NCI-H1105 (cell line): ENCODE measurements at regions not wholly inside any gene's neighbourhood (a gene's known extent, or its start where the extent isn't known, plus 50 kb on each side); places are given as distances from the start of the nearest gene placed in this dataset.
"Not testable (repeated sequence)": the region's sequence is repeated elsewhere in the genome, so short reads cannot be mapped to it uniquely, and the experiment has no call there.

Experiments
- DNase-seq: peaks from one replicate; lab custom pipeline; 2025; lab: John Stamatoyannopoulos, UW

DNA sequence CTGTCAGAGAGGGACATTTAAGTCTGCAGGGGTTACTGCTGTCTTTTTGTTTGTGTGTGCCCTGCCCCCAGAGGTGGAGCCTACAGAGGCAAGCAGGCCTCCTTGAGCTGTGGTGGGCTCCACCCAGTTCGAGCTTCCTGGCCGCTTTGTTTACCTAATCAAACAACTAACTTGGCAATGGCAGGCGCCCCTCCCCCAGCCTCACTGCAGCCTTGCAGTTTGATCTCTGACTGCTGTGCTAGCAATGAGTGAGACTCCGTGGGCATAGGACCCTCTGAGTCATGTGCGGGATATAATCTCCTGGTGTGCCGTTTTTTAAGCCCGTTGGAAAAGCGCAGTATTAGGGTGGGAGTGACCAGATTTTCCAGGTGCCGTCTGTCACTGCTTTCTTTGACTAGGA lies 216.8 kb upstream of the CDKN2B start:
- not testable (repeated sequence) for DNase-seq

DNA sequence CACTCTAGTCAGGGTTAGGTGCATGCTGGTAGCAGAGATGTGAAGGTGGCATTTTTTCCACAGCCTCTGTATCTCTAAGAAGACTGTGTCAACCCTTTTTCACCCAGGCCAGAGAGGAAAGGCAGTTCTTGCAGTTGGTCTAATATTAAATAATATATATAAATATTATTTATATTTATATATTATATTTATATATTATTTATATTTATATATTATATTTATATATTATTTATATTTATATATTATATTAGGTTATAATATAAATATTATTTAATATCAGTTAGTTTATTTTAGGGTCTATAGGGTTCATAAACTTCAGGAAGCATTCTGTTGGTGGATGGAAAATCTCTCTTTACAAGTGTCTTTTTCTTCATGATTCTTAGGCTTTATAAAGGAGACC lies 218.6 kb upstream of the DMRTA1 start:
- DNase-seq = no peak

DNA sequence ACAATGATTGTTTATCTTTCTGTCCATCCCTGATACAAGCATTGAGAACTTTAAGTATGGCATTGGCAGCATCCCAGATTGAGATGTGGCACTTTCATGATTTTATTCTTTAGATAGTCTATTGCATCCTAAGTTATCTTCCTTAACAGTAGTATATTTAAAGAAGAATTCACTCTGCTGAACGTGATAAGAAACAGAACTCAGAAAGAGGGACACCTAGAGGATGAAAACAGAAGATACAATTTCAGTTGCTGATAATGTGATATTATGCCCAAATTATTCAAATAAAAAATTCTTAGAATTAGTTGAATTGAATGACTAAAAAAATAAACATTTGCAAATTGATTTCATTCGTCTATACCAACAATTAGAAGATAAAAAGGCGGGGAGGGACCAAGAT lies 218.1 kb upstream of the DMRTA1 start:
- DNase-seq = no peak

DNA sequence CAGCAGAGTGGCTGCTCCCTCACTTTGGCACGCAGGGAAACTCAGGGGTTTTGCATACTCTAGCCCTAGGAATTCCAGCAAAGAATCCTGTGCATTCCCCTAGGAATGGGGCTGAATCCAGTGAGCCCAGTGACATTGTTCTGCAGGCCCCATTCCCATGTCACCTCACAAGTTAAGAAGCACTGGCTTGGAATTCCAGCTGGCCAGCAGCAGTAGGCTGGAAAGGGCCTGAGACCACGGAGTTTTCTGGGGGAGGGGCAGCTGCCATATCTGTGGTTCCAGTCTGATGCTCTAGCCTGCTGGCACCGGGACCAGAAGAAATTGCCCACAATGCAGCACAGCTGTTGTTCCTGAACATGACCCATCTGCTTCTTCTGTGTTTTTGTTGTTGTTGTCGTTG lies 217.6 kb upstream of the DMRTA1 start:
- DNase-seq = no peak

DNA sequence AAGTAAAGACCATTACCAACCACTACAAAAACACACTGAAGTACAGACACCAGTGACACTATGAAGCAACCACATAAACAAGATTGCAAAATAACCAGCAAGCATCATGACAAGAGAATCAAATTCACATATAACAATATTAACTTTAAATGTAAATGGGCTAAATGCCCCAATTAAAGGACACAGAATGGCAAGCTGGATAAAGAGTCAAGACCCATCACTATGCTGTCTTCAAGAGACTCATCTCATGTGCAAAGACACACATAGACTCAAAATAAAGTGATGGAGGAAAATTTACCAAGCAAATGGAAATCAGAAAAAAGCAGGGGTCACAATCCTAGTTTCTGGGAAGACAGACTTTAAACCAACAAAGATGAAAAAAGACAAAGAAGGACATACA lies 215.3 kb upstream of the DMRTA1 start:
- DNase-seq = not testable (repeated sequence)

DNA sequence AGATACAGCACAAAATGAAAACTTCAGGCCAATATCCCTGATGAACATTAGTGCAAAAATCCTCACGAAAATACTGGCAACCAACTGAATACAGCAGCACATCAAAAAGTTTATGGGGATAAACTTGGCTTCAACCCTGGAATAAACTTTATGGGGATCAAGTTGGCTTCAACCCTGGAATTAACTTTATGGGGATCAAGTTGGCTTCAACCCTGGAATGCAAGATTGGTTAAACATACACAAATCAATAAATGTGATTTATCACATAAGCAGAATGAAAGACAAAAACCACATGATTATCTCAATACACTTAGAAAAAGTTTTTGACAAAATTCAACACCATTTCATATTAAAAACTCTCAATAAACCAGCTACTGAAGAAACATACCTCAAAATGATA lies 213.7 kb upstream of the DMRTA1 start:
- DNase-seq = no peak

DNA sequence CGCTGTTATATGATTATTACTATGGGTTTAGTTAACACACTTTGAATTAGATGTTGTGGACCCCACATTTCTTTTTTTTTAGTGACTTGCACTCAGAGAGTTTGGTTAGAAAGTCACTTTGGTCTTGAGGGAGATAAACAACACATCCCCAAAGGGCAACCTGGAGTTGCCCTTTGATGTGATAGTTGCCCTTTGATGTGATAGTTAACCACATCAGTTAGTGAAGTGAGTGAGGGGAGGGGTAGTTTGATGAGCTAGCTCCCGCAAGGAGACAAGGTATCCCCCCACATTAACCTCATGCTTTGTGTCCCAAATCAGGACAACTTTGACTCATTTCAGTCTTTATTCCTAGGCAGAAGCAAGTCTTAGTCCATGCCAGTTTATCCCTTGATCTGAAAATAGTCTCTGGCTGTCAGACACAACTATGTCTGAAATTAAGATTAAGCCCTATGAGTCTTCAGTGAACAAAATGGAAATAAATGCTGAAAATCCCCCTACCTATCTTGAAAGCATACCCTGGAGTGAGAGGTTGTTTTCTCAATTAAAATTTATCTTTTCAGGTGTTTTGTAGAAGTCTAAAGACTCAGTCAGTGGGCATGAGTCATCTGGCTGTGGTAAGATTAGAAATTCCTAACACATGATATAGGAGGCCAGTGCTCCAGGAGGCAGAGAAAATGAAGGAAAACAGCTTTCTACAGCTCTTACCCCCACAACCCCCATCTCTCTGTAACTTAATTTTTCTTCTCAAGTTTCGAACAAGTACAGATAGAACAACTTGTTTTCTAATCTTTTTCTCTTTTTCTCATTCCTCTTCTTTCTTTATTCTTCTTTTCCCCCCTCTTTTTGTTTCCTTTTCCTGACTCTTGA lies 208.9 kb upstream of the DMRTA1 start:
- DNase-seq = no peak

DNA sequence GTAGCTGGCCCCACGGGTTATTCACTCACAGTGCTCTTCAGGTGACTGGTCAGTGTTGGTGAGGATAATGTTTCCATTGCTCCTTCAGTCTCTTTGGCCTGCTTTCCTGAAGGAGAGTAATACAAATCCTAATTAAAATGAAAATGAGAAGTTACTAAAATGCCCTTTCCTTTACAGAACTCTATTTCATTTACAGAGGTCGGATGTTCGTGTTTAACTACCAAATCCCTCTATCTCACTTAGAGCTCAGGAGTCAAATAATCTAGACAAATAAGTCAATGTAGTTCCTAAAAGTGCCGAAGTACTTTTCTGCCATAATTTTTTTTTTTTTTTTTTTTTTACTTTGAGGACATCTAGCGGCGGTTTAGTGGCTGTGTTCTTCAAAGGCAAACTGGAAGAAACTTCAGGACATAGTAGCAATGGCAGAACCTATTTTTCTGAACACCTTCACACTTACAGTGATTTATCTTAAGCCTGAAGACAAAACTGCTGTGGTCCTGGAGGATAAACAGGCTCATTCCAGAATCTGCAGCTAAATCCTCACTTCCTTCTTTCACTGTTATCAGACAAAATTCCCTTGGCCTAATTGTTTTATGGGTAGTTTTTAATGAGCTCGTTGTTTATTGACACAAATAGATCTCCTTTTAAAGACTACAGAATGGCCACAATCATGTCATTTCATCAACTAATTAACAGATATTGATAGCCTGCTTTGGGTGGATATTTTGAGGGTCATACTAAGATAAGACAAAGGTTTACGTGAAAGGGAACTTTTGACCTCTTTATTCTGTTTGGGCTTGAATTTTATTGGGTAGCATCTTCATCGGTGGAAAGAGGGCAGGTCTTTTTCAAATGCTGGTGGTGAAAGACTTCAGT lies 207.6 kb upstream of the DMRTA1 start:
- no peak for DNase-seq

DNA sequence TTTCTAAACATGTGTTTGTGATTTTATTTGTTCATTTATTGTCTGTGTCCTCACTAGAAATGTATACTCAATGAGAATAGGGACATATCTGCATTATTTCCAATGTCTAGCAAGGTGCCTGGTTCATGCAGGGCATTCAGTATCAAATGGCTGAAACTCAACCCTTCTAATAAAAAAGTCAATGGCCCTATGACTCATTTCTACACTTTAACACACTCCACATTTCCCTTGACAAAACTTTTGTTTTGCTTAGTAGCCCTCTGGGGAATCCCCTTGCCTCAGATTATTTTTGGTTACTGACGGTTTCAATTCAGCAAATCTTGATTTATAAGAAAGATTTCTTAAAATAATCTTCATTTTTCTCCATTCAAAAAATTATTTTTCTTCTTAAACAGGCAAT lies 206.0 kb upstream of the DMRTA1 start:
- DNase-seq = no peak

DNA sequence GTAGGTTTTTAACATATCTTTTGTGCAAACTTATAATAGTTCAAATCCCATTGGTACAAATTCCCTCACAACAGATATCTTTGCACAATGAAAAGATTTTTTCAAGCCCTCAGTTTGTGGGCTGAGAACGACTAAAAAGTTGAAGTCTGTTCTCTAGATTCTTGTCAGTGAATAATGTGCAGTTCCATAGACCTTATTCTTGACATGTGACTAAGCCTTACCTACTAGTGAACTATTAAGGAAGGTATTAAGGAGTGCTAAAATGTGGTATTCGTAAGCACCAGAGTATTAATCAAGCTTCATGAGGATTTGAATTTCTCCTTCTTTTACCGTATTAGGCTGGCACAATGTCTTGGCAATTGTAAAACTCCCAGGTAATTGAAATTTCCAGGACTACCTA lies 205.6 kb upstream of the DMRTA1 start:
- no peak for DNase-seq

DNA sequence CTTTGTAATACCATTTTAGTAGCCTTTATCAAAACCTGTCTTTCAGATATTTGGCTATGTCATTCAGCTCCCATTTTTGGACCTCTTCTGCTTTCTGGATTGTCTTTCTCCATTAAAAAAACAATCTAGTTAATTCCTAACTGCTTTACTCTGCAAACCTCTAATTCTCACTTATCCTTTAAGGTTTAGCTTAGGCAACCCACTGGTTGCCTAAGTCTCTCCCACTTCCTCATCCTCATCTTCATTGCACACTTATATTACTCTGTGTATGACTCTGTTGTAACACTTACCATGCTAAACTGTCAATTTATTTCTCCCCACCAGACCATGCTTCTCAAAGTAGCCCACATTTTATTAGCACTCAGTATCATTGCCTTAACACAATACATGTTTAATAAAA lies 205.0 kb upstream of the DMRTA1 start:
- no peak for DNase-seq

DNA sequence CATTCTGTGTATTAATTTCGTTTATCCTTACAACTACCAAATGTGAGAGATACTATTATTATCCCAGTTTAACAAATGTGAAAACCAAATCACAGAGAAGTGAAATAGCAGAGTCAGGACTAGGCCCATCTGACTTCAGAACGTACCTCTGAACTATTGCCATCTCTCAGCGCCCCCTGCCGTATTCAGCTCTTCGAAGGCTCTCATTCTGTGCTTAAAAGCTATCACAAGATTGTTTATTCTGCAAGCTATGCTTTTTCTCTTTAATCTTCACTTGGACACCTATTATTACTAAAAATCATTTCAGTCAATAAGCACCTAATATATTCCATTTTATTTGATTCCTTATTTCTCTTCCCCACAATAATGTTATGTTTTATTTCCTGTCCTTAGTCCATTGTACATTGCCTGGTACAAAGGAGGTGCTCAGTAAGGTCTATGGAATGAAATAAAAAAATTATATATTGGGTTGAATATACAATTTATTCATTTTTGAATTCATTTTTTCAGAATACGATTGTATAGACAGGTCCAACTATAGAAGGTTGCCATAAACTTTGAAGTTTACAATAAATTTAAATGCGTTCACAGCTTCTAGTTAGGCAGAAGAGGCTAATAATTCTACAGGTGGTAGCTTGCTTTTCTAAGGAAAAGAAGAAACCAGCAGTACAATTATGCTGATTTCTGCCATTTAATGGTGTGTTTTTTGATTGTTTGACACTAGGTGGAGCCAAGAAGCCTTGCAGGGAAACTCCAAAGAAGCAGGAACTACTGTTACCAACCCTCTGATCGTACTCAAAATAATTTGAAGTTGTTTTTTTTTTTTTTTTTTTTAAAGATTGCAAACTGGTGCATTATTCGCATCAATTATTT lies 202.2 kb upstream of the DMRTA1 start:
- DNase-seq = peak; percentile 21

DNA sequence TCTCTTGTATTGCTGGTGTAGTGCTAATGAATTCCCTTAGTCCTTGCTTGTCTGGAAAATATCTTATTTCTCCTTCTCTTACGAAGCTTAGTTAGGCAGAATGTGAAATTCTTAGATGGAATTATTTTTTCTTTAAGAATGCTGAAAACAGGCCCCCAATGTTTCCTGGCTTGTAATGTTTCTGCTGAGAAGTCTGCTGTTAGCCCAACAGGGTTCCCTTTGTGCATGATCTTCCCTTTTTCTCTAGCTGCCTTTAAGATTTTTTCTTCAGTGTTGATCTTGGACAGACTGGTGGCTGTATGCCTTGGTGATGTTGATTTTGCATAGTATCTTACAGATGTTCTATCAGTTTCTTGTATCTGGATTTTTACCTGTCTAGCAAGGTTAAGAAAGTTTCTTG lies 191.3 kb upstream of the DMRTA1 start:
- DNase-seq = no peak

DNA sequence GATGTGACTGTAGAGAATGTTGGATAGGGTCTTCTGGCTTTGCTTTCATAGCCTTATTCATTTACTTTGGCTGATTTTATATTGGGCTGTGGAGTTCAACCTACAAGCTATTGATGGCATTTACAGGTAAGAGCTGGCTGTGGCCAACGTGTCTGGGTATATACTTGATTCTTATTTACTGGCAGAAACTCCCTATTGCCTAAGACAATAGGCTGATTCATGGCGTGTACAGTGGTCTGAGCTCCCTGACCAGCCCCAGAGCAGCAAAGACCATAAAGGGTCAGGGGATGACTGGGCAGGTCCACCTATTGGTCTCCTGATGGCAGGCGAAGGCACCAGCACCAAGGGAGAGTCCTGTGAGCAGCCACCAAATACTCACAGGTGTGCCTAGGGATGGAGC lies 190.2 kb upstream of the DMRTA1 start:
- DNase-seq = no peak

DNA sequence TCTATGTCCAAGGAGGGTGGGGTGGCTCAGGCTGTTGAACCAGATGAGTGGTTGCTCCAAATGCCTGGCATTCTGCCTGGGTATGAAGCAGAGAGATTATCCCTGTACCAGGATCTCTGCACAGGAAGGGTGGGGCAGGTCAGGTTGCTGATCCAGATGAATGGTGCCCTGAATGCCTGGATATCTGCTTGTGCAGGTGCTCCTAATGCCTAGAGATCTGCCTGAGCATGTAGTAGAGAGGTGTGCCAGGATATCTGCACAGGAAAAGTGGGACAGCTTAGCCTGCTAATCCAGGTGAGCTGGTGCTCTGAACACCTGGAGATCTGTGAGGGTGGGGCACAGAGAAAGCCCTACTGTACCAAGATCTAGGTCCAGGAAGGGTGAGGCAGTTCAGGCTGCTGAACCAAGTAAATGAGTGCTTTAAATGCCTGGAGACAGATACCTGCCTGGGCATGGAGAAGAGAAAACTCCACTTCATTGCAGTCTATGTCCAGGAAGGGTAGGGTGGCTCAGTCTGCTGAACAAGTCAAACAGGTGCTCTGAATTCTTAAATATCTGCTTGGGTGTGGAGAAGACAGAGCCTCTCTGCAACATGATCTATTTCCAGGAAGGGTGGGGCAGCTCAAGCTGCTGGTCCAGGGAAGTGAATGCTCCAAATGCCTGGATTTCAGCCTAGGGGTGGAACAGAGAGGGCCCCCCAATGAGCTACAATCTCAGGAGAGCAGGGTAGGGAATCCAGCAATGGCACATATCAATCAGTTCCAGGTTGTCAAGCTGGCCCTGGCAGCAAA lies 189.4 kb upstream of the DMRTA1 start:
- DNase-seq = no peak

DNA sequence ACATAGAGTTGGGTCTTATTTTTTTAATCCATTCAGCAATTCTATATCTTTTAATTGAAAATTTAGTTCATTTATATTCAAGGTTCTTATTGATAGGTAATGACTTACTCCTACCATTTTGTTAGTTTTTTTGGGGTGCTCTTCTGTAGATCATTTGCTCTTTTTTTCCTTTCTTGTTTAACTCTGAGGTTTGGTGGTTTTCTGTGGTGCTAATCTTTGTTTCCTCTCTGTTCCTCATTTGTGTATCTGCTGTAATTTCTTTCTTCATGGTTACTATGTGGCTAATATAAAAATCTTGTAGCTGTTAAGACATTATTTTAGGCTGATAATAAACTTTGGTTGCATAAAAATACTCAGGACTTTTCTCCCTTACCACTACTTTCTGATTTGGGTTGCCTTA lies 181.6 kb upstream of the DMRTA1 start:
- DNase-seq = no peak

DNA sequence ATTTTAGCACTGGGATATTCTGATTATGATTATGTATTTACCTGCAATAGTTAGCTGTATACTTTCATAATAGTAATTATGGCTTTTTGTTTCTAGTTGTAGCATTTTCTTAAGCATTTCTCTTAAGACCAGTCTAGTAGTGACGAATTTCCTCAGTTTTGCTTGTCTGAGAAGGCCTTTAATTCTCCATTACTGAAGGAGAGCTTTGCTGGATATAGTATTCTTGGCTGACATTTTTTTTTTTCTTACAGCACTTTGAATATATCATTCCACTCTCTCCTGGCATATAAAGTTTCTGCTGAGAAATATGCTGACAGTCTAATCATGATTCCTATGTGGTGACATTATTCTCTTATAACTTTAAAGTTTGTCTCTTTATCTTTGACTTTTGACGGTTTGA lies 181.1 kb upstream of the DMRTA1 start:
- no peak for DNase-seq

DNA sequence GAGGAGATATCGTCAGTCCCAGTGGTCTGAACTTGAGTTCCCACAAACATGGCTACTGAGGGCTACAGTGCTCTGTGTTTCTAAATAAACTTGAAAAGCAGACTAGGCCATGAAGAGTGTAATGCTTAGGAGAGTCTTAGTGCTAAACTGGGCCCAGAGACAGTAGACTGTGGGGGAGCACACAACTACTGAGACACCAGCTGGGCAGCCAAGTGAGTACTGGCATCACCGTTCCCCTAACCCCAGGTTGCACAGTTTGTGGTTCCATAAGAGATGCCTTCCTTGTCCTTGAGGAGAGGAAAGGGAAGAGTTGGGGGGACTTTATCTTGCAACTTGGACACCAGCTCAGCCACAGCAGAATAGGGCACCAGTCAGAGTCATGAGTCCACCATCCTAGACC lies 172.1 kb upstream of the DMRTA1 start:
- DNase-seq = no peak

DNA sequence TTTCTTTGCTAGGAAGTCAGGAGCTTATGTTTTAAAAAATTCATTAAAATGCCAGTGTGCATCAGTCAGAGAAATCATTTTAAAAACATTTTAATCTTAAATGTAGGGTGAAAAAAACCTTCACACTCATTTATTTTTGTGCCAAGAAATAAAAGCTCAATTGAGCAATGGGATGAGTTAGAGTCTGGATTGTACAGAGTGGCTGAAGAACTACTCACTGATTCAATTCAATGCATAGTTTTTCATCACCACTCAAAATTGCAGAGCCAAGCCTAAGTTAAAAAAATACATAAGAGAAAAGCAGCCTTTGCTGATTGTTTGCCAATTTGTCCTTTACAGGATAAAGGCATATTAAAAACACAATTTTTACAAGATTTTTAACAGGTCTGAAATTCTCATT lies 168.2 kb upstream of the DMRTA1 start:
- no peak for DNase-seq

DNA sequence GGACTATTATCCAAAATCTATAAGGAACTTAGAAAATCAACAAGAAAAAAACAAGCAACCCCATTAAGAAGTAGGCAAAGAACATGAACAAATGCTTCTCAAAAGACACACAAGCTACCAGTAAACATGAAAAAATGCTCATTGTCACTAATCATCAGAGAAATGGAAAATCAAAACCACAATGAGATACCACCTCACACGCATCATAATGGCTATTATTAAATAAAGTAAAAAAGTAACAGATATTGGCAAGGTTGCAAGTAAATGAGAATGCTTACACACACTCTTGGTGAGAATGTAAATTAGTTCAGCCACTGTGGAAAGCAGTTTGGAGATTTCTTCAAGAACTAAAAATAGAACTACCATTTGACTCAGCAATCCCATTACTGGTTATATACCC lies 167.0 kb upstream of the DMRTA1 start:
- no peak for DNase-seq

DNA sequence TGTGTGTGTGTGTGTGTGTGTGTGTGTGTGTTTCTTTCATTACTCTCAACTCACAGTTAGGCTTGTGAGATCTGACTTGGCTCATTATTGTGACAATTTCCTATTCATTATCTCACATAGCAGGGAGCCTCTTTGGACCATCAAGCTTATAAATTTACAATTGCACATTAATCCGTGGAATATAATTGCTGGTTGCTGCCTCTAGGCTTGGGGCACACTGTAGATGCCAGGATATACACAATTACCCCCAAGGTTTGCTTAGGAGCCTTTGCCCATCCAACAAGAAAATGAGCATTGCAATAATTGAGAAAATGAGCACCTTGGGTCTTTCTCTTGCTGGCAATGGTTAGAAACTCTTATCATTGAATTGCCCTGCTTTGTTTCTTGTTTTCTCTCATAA lies 161.6 kb upstream of the DMRTA1 start:
- no peak for DNase-seq

DNA sequence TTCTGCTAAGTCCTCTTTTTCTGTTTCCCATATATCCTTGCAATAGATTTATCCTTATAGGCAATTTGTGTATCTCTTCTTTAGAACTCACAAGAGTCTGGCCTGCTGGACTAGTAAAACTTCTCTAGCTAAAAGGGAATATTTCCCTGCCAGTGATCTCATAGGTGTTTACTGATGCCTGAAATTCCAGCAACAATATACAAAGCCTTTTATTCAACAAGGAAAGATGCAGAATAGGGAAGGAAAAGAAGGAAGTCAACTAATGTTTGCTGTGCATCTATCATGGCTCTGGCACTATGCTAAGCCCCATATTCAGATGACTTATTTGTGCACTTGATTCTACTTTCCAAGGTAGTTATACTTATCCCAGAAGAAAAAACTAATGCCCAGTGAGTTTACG lies 160.0 kb upstream of the DMRTA1 start:
- DNase-seq = no peak
